ENCODE measurements at regions not wholly inside any gene's neighbourhood (a gene's known extent, or its start where the extent isn't known, plus 50 kb on each side); places are given as distances from the start of the nearest gene placed in this dataset.

- Histone ChIP-seq H3K23ac (ENCODE audit: insufficient read length, low read depth, low read length) (no peak overlapping the region), H2AFZ (ENCODE audit: low read length) (no peak overlapping the region), H3K9ac (ENCODE audit: extremely low read depth, insufficient read length, low read length) (no peak overlapping the region), H2BK15ac (ENCODE audit: low read depth, low read length) (no peak overlapping the region), H3K27ac (ENCODE audit: insufficient read length, low read depth, low read length) (no peak overlapping the region), H3K56ac (ENCODE audit: insufficient read length, low read depth, low read length) (no peak overlapping the region), H4K91ac (ENCODE audit: insufficient read length, low read depth, low read length) (no peak overlapping the region), H3K9me3 (ENCODE audit: control insufficient read depth, low read depth, low read length) (no peaks in the 10 kb centered on the region), H3K27me3 (ENCODE audit: insufficient read depth, low read length) (no peaks in the 10 kb centered on the region), H4K8ac (replicated peaks; ENCODE audit: insufficient read length, low read depth, low read length) (no peak overlapping the region), H2AK5ac (ENCODE audit: insufficient read length, low read length) (no peak overlapping the region), H3K4me1 (ENCODE audit: insufficient read depth, low read length) (no peaks in the 10 kb centered on the region), H3K4ac (ENCODE audit: low read depth, low read length) (no peak overlapping the region), H4K5ac (ENCODE audit: insufficient read length, low read depth, low read length) (no peak overlapping the region), H2BK20ac (ENCODE audit: low read depth, low read length, poor library complexity, severe bottlenecking) (no peak overlapping the region), H2BK120ac (ENCODE audit: low read depth, low read length, poor library complexity, severe bottlenecking) (no peak overlapping the region), H3T11ph (ENCODE audit: low read length) (no peak overlapping the region), H4K20me1 (ENCODE audit: control insufficient read depth, insufficient read depth, insufficient read length) (no peaks in the 10 kb centered on the region), H3K23me2 (ENCODE audit: insufficient read length, low read depth, low read length, poor library complexity, severe bottlenecking) (no peaks in the 10 kb centered on the region), H3K79me2 (ENCODE audit: insufficient read depth, low read length) (no peaks in the 10 kb centered on the region), H3K79me1 (ENCODE audit: insufficient read depth, low read depth, low read length, poor library complexity, severe bottlenecking) (no peaks in the 10 kb centered on the region), H3K14ac (ENCODE audit: insufficient read depth, low read length) (no peak overlapping the region), H3K4me2 (ENCODE audit: insufficient read depth, insufficient read length, low read length) (no peak overlapping the region), H3K18ac (ENCODE audit: insufficient read length, low read depth, low read length) (no peak overlapping the region), H2BK5ac (ENCODE audit: insufficient read length, low read length) (no peak overlapping the region), H2BK12ac (ENCODE audit: insufficient read length, low read depth, low read length) (no peak overlapping the region)
- H3K36me3 Mint-ChIP-seq (ENCODE audit: insufficient read depth in 1 of 3, low read depth in 3 of 3): no peaks in the 10 kb centered on the region
- H3K27me3 Mint-ChIP-seq (ENCODE audit: low read depth): peaks cover 8% of the 10 kb centered on the region
- no CpG with 5 or more reads among the region's 3 CpGs for WGBS (ENCODE audit: extremely low coverage, insufficient read length, low lambda C conversion rate)
- no peak for TF ChIP-seq CTCF (conservative IDR thresholded peaks at IDR 0.05)
- peaks cover 8 to 18% of the 10 kb centered on the region in 2 experiments; a peak in 3 of 4 replicates for H3K4me1 Mint-ChIP-seq
- no peak for DNase-seq
- H3K27ac Mint-ChIP-seq: no peak overlapping the region
- no peak overlapping the region for H3K4me3 Mint-ChIP-seq
- H3K9me3 Mint-ChIP-seq: no peaks in the 10 kb centered on the region
These were observed 257.9 kb downstream of the MAN2A1 start for GRCh38 chr5:109947667-109948066.

Measured in H9 (cell line).